GM19351 (cell line): ENCODE measurements at regions not wholly inside any gene's neighbourhood (a gene's known extent, or its start where the extent isn't known, plus 50 kb on each side); places are given as distances from the start of the nearest gene placed in this dataset.

Experiments used
- ATAC-seq: cut with Tn5 transposase; IDR thresholded peaks from one replicate; pipeline ENCODE4 v1.9.1; 2021; ENCODE audit warnings: mild to moderate bottlenecking, moderate library complexity; ENCODE audit not compliant: unreplicated experiment

- no peak for ATAC-seq
Observed at GRCh38 chr7:17474724-17475344, 176.4 kb downstream of the AHR start.

DNA sequence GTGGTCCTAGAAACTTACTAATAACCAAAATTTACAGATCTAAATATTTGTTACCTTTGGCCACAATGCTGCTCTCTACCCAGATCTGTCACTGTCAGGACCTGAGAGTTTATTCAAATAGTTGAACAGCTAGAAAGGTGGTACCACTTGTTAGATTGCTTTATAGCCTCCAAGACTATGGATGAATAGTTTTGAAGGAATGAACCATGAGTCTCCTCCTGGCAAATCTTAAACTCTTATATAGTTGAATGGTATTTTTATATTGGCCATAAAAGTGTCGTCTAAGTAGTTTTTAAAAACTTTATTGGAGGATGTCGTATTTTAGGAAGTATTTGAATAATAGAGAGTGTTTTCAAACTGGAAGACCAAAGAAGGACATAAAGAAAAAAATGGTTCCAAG, 178.7 kb downstream of the AHR start:
- ATAC-seq: no peak

DNA sequence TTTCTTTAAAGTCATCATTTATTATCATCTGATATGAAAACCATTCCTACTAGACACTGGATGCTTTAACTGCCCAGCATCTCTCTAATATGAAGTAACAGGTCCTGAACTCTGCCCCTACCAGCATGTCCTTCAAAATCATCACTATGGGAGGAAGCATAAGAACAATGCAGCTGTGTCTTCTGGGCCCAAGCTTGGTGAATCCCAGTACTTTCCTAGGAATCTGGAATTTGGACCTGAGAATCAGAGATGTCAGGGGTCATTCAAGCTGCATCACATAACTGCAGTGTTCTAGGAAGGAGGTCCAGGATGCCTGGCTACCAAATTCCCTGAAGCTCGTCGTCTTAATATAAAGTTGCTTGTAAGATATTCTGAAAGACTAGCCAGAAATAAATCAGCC, 182.7 kb downstream of the AHR start:
- ATAC-seq: no peak

DNA sequence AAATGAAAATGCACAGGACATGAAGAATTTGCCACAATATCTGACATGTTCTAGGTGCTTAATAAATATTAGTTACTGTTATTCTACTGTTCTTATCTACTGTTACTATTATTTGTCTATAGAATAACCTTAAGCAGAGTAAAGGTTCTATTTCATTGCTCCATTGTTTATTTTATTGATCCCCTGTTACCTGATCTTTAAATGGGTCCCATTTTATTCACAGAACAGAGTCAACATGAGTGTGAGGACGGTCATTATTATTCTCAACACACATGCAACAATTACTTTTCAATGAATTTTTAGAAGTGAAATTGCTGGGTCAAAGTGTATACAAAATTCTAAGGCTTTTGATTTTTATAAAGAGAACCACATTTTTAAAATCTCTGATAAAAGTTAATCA, 186.9 kb downstream of the AHR start:
- ATAC-seq: no peak

GRCh38 chr7:17485904-17486303, 187.5 kb downstream of the AHR start:
- ATAC-seq: no peak

DNA sequence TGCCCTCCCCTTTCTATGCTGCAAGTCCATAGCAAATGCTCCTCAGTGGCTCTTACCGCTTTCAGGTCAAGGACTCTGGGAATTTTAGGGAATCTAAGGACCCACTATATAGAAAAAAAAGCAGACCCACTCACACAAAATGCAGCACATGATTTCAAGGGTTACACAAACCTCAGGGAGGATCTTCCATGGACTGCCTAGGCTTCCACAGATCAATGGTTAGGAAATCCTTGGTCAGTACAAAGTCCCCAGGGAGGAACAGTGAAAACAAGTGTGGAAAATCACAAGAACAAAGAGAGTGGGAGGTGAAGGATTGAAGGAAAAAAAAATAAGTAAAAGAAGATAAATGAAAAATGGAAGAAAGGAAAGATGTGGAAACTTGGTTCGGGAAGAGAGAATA, 188.4 kb downstream of the AHR start:
- ATAC-seq: no peak

DNA sequence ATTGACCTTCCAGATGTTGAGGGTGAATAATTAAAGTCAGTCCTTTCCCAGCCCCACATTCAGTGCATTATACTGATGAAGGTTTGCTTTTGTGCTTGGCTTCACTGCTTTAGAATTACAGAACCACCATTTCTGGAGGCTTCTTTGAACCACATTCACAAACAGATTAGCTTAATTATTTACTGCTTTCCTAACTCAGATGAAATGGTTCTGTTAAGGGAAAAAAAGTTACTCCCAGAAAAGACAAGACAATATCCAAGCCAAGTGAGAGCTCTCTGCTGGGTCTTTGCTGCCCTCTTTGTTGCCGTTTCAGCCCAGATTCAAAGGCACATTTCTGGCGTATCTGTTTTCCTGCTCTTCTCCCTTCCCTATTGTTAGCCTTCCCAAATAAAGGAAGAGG, 188.9 kb downstream of the AHR start:
- ATAC-seq: no peak

DNA sequence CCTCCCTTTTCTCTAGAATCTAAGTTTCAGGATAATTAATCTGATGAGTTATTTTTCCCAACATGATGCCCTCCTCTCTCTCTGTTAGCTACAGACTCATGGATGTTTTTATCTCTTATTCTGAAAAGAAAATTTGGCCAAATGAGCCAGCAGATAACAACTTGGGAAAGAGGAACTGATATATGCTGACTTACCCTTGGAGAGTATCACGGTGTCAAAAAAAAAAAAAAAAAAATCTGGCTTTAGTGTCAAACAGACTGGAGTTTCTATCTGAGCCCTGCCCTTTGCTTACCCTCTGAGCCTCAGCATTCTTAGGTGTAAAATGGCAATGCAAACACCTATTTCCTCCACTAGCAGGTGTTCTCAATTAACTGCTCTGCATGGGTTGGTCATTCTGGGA, 190.4 kb downstream of the AHR start:
- no peak for ATAC-seq

DNA sequence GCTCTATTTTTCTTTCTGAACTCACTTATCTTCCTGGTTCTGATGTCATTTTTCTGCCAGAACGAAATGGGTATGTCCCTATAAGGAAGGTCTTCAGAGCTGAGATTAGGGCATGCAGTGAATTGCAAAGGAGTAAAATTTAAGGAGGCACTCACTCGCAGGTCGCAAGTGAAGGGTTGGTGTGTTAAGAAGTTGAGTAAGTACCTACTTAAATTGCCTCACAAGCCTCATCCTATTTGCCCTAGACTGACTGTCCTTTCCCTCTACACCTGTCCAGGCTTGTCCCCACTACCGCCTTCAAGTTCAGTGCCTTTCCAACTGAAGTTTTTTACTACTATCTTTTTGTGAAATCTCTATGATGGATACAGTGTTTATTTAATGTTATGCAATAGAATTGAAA, 191.5 kb downstream of the AHR start:
- ATAC-seq: no peak

DNA sequence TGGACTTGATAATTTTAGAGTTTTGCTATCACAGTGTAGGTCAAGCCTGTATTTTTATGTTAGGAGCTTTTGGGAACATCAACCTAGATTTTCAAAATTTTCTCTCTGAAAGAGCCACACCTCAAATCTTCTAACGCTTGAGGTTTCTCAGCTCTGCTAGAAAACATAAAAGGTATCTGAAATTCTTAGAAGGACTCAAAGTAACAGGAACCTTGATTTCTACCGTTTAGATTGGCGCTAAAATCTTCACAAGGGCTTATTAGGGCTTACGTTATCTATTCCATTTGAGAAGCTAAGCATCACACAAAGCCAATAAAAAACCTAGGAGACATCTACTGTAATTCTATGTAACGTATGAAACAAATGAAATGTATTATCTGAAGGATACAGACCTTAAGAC, 192.4 kb downstream of the AHR start:
- no peak for ATAC-seq

- ATAC-seq: peak; percentile 67
Observed at GRCh38 chr7:17492437-17492836, 194.0 kb downstream of the AHR start.

GRCh38 chr7:17493446-17493845, 195.0 kb downstream of the AHR start:
- no peak for ATAC-seq

GRCh38 chr7:17495655-17496394, 197.4 kb downstream of the AHR start:
- ATAC-seq: peak; percentile 31

GRCh38 chr7:17497136-17497535, 198.7 kb downstream of the AHR start:
- no peak for ATAC-seq

DNA sequence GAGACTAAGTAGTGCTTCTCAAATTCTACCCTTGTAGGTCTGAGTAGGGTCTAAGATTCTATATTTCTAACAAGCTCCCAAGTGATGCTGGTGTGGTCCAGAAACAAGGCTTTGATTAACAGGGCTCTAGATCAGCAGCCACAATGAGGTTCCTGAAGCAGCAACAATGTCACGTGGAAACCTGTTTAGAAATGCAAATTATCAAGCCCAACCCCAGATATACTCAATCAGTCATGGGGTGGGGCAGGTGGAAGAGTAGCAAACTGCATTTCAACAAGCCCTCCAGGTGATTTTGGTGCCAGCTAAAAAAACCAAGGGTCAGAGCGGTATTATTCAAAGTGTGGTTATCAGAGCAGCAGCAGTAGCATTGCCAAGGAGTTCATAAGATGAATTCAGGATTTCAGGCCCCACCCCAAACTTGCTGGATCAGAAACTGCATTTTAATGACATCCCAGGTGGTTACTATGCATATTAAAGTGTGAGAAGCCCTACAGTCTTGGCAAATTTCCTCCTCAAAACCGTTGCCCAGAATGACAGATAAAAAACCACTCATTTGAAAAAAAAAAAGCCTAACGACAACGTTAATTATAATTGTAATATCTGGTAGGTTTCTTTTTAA, 199.2 kb downstream of the AHR start:
- ATAC-seq: peak; percentile 35

DNA sequence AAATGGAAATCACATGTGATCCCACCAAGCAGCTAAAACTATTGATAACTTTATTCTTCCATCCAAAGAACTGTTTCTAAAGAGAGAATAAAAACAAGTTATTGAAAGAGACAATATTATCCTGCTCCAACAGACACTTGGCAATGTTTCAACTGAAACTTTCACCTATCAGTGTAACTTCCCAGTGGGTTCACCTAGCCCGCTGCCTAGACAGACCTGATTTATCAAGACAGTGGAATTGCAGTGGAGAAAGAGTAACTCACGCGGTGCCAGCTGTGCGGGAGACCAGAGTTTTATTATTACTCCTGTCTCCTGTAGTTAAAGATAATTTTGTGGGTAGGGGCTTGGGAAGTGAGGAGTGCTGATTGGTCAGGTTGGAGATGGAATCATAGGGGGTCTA, 199.8 kb downstream of the AHR start:
- ATAC-seq: no peak

- no peak for ATAC-seq
Observed at GRCh38 chr7:17500736-17501135, 202.3 kb downstream of the AHR start.

- no peak for ATAC-seq
Observed at GRCh38 chr7:17501441-17502212, 203.2 kb downstream of the AHR start.

DNA sequence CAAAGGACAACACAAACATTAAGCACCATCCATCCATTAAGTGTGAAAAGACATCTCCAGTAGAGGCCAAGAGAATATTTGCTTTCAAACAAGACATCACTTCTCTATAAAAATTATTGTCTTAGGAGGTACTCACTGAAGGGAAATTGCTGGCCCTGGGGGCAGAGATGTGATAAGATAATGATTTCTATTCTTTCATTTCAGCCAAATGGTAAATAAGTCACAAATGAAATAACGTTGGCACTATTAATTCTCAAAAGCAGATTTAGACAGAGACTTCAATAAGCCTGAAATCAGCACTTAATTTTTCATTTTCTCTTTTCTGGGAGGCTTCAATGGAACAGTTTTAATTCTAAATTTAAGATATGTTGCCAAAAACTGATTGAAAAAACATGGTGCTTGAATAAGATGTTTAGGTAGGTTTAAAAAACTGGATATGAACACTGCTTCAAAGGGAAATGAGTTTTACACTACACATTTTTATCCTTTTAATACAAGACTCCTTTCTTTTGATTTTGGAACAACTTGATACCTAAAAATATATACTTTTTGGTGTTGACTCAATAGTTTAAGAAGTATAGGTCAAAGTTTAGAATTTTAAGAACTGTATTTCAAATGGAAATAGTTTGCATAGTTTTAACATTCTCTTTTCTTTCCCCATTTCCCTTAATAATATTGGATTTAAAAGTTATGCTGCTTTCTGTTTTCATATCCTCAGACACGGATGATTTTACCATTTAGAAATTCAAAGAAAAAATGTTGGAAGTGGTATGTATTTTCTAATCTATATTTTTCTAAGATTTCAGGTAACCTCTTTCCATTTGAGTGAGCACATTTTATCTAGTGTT, 204.0 kb downstream of the AHR start:
- no peak for ATAC-seq

DNA sequence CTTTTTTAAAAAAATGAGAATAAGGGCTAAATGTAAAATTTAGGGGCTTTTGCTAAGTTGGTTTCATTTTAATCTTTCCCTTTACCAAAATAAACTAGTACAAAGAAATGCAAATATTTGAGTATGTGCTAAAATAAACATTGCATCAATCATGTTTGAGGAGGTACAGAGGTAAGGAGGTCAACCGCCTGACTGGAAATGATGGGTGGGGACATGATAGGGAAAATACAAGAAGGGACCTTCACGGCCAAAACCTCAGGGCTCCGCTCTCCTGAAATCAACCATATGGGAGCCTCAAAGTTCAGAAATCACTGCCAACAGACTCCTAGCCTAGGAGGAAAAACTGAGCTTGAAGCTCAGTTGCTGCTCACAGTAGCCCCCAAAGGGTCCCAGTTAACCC, 207.6 kb downstream of the AHR start:
- ATAC-seq: peak; percentile 73

DNA sequence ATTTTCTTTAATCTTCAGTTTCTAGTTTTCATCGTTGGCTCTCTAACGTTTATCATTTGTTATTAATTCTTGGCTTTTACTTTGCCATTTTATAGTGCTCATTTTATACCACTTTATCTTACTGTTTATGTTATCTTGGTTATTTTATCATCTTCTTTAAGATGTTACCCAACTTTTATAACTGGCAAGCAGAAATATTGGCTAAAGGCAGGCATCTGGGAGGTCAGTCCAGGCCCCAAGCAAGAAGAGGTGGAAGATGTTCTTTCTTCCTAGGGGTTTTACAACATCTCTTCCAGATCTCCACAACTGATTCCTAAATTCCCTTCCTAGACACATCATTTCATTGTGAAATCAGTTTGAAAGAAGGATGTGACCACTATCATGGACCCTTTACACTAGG, 208.1 kb downstream of the AHR start:
- ATAC-seq: no peak
